Umbilical cord (tissue), 1 donor: ENCODE measurements at regions not wholly inside any gene's neighbourhood (a gene's known extent, or its start where the extent isn't known, plus 50 kb on each side); places are given as distances from the start of the nearest gene placed in this dataset.
A peak's percentile ranks its signal among the peaks of the same experiment; 100 is the strongest.

ENCODE experiments used
- DNase-seq: peaks from one replicate; pipeline ENCODE4 v3.0.0-alpha.2; 2015; ENCODE audit warnings: low spot score

- DNase-seq: no peak
Observed at GRCh38 chr5:89418407-89419085, 535.6 kb upstream of the MEF2C start.

GRCh38 chr5:89417990-89418389, 535.0 kb upstream of the MEF2C start:
- DNase-seq: no peak

- no peak for DNase-seq
Observed at GRCh38 chr5:89417515-89417914, 534.5 kb upstream of the MEF2C start.

- no peak for DNase-seq
Observed at GRCh38 chr5:89411891-89412290, 528.9 kb upstream of the MEF2C start.

GRCh38 chr5:89407054-89407453, 524.1 kb upstream of the MEF2C start:
- peak; percentile 44 for DNase-seq

- DNase-seq: no peak
Observed at GRCh38 chr5:89401659-89402058, 518.7 kb upstream of the MEF2C start.

GRCh38 chr5:89401012-89401411, 518.0 kb upstream of the MEF2C start:
- DNase-seq: no peak

GRCh38 chr5:89399548-89399947, 516.6 kb upstream of the MEF2C start:
- no peak for DNase-seq

GRCh38 chr5:89397096-89397495, 514.1 kb upstream of the MEF2C start:
- DNase-seq: no peak

GRCh38 chr5:89396278-89396954, 513.4 kb upstream of the MEF2C start:
- peak; percentile 76 for DNase-seq

GRCh38 chr5:89395111-89395510, 512.1 kb upstream of the MEF2C start:
- DNase-seq: no peak

- DNase-seq: no peak
Observed at GRCh38 chr5:89388872-89389271, 505.9 kb upstream of the MEF2C start.

- DNase-seq: no peak
Observed at GRCh38 chr5:89384391-89384790, 501.4 kb upstream of the MEF2C start.

- DNase-seq: no peak
Observed at GRCh38 chr5:89380635-89381034, 497.7 kb upstream of the MEF2C start.

- DNase-seq: no peak
Observed at GRCh38 chr5:89377767-89378455, 494.9 kb upstream of the MEF2C start.

GRCh38 chr5:89374818-89375521, 492.0 kb upstream of the MEF2C start:
- no peak for DNase-seq

- DNase-seq: no peak
Observed at GRCh38 chr5:89374144-89374784, 491.3 kb upstream of the MEF2C start.

- DNase-seq: no peak
Observed at GRCh38 chr5:89372176-89372575, 489.2 kb upstream of the MEF2C start.

GRCh38 chr5:89371646-89372045, 488.7 kb upstream of the MEF2C start:
- DNase-seq: no peak

GRCh38 chr5:89359046-89359445, 476.1 kb upstream of the MEF2C start:
- no peak for DNase-seq

- DNase-seq: no peak
Observed at GRCh38 chr5:89353837-89354551, 471.0 kb upstream of the MEF2C start.
